Stomach (tissue), 4 donors: ENCODE measurements at regions not wholly inside any gene's neighbourhood (a gene's known extent, or its start where the extent isn't known, plus 50 kb on each side); places are given as distances from the start of the nearest gene placed in this dataset.

Source experiments
- CTCF ChIP-seq, 7 experiments: fragments of 450-650 bp in 4 of 7; fragments of 200-600 bp in 3 of 7; sonication (generic) in 3 of 7; IDR thresholded peaks; one replicate each; pipeline ENCODE4 v1.5.1; 2016 to 2019; ENCODE audit warnings: antibody characterized with exemption in 7 of 7, control low read depth in 2 of 7, mild to moderate bottlenecking in 1 of 7
- POLR2AphosphoS5 ChIP-seq, 3 donors: sonication (generic); formaldehyde crosslinking; IDR thresholded peaks; one replicate each; pipeline ENCODE4 v1.6.1; 2016; ENCODE audit warnings: antibody characterized with exemption in 3 of 3

- no peak for TF ChIP-seq POLR2AphosphoS5 (IDR thresholded peaks at IDR 0.05)
- TF ChIP-seq CTCF (IDR thresholded peaks at IDR 0.05): no peak
Measured at GRCh38 chr2:31642707-31643106, 62.0 kb upstream of the SRD5A2 start.
